H9 (cell line): ENCODE measurements at regions not wholly inside any gene's neighbourhood (a gene's known extent, or its start where the extent isn't known, plus 50 kb on each side); places are given as distances from the start of the nearest gene placed in this dataset.

Experiments
- DNase-seq: peaks from one replicate; pipeline ENCODE4 v3.0.0-alpha.2; 2017
- H2AFZ ChIP-seq: one replicate; pipeline ENCODE4 v1.6.1; 2013; ENCODE audit warnings: mild to moderate bottlenecking, low read length, control low read depth, moderate library complexity
- H2AK5ac ChIP-seq: 2 replicates; pipeline ENCODE4 v1.6.1; 2013; ENCODE audit warnings: low read length, control low read depth, mixed read lengths; ENCODE audit not compliant: insufficient read length
- H2BK120ac ChIP-seq: one replicate; pipeline ENCODE4 v1.6.1; 2013; ENCODE audit warnings: low read depth, mild to moderate bottlenecking, low read length, control low read depth, inconsistent platforms; ENCODE audit not compliant: poor library complexity, severe bottlenecking
- H2BK12ac ChIP-seq: 2 replicates; pipeline ENCODE4 v1.6.1; 2013; ENCODE audit warnings: low read length, control low read depth, mixed read lengths, low read depth; ENCODE audit not compliant: insufficient read length
- H2BK15ac ChIP-seq: 2 replicates; pipeline ENCODE4 v1.6.1; 2013; ENCODE audit warnings: low read depth, low read length, control low read depth
- H2BK20ac ChIP-seq: one replicate; pipeline ENCODE4 v1.6.1; 2013; ENCODE audit warnings: low read depth, mild to moderate bottlenecking, low read length, control low read depth, inconsistent platforms; ENCODE audit not compliant: poor library complexity, severe bottlenecking
- H2BK5ac ChIP-seq: 2 replicates; pipeline ENCODE4 v1.6.1; 2013; ENCODE audit warnings: low read length, control low read depth, mixed read lengths; ENCODE audit not compliant: insufficient read length
- H3K14ac ChIP-seq: 2 replicates; pipeline ENCODE4 v1.6.1; 2013; ENCODE audit warnings: low read length, control low read depth; ENCODE audit not compliant: insufficient read depth
- H3K18ac ChIP-seq: 2 replicates; pipeline ENCODE4 v1.6.1; 2013; ENCODE audit warnings: low read depth, mild to moderate bottlenecking, mixed read lengths, low read length, control low read depth; ENCODE audit not compliant: insufficient read length
- H3K23ac ChIP-seq: 2 replicates; pipeline ENCODE4 v1.6.1; 2013; ENCODE audit warnings: low read length, control low read depth, mixed read lengths, low read depth; ENCODE audit not compliant: insufficient read length
- H3K23me2 ChIP-seq: 2 replicates; pipeline ENCODE4 v1.6.1; 2013; ENCODE audit warnings: low read depth, mild to moderate bottlenecking, mixed read lengths, low read length, control low read depth; ENCODE audit not compliant: insufficient read length, poor library complexity, severe bottlenecking
- H3K27ac ChIP-seq: 2 replicates; pipeline ENCODE4 v1.5.1; 2013; ENCODE audit warnings: low read length, control low read depth, mixed read lengths, low read depth; ENCODE audit not compliant: insufficient read length
- H3K27me3 ChIP-seq: 2 replicates; pipeline ENCODE4 v1.6.1; 2013; ENCODE audit warnings: low read length, control low read depth, inconsistent platforms; ENCODE audit not compliant: insufficient read depth
- H3K4ac ChIP-seq: 2 replicates; pipeline ENCODE4 v1.6.1; 2013; ENCODE audit warnings: low read depth, mild to moderate bottlenecking, control low read depth, inconsistent platforms, low read length, moderate library complexity
- H3K4me1 ChIP-seq: 2 replicates; pipeline ENCODE4 v1.6.1; 2013; ENCODE audit warnings: low read length, control low read depth, inconsistent platforms; ENCODE audit not compliant: insufficient read depth
- H3K4me2 ChIP-seq: 2 replicates; pipeline ENCODE4 v1.6.1; 2013; ENCODE audit warnings: low read length, control low read depth, mixed read lengths; ENCODE audit not compliant: insufficient read length, insufficient read depth
- H3K56ac ChIP-seq: 2 replicates; pipeline ENCODE4 v1.6.1; 2013; ENCODE audit warnings: low read depth, mild to moderate bottlenecking, mixed read lengths, low read length, control low read depth; ENCODE audit not compliant: insufficient read length
- H3K79me1 ChIP-seq: 2 replicates; pipeline ENCODE4 v1.6.1; 2013; ENCODE audit warnings: low read depth, mild to moderate bottlenecking, moderate library complexity, low read length, control low read depth, inconsistent platforms; ENCODE audit not compliant: insufficient read depth, poor library complexity, severe bottlenecking
- H3K79me2 ChIP-seq: 2 replicates; pipeline ENCODE4 v1.6.1; 2013; ENCODE audit warnings: low read length, control low read depth, inconsistent platforms; ENCODE audit not compliant: insufficient read depth
- H3K9ac ChIP-seq: 2 replicates; pipeline ENCODE4 v1.6.1; 2013; ENCODE audit warnings: low read length, control low read depth, mixed read lengths; ENCODE audit not compliant: insufficient read length; ENCODE audit errors: extremely low read depth
- H3K9me3 ChIP-seq: one replicate; pipeline ENCODE4 v1.6.1; 2013; ENCODE audit warnings: low read depth, low read length, inconsistent platforms; ENCODE audit not compliant: control insufficient read depth
- H3T11ph ChIP-seq: one replicate; pipeline ENCODE4 v1.6.1; 2013; ENCODE audit warnings: mild to moderate bottlenecking, low read length, control low read depth, inconsistent platforms
- H4K20me1 ChIP-seq: one replicate; pipeline ENCODE4 v1.6.1; 2013; ENCODE audit not compliant: control insufficient read depth, insufficient read length, insufficient read depth
- H4K5ac ChIP-seq: 2 replicates; pipeline ENCODE4 v1.6.1; 2013; ENCODE audit warnings: low read depth, mild to moderate bottlenecking, mixed read lengths, low read length, control low read depth; ENCODE audit not compliant: insufficient read length
- H4K8ac ChIP-seq: replicated peaks from 2 replicates; pipeline ENCODE4 v1.6.1; 2013; ENCODE audit warnings: low read length, control low read depth, mixed read lengths, low read depth; ENCODE audit not compliant: insufficient read length
- H4K91ac ChIP-seq: 2 replicates; pipeline ENCODE4 v1.6.1; 2013; ENCODE audit warnings: low read depth, mild to moderate bottlenecking, moderate library complexity, mixed read lengths, low read length, control low read depth; ENCODE audit not compliant: insufficient read length
- H3K27ac Mint-ChIP-seq, 3 experiments: 2 replicates in 2 of 3; 3 replicates in 1 of 3; pipeline ENCODE4 v1.8.0; 2020 to 2021; ENCODE audit warnings: mixed read lengths in 3 of 3, mild to moderate bottlenecking in 1 of 3, moderate library complexity in 1 of 3
- H3K27me3 Mint-ChIP-seq: 2 replicates; pipeline ENCODE4 v1.8.0; 2021; ENCODE audit warnings: low read depth, mild to moderate bottlenecking, moderate library complexity, mixed read lengths
- H3K36me3 Mint-ChIP-seq, 3 experiments: 2 replicates in 2 of 3; 3 replicates in 1 of 3; pipeline ENCODE4 v1.8.0; 2020 to 2021; ENCODE audit warnings: low read depth in 3 of 3, mixed read lengths in 3 of 3; ENCODE audit not compliant: insufficient read depth in 1 of 3
- H3K4me1 Mint-ChIP-seq, 2 experiments: 2 replicates each; pipeline ENCODE4 v1.8.0; 2020; ENCODE audit warnings: mixed read lengths in 2 of 2
- H3K4me3 Mint-ChIP-seq, 2 experiments: 2 replicates in 1 of 2; 3 replicates in 1 of 2; pipeline ENCODE4 v1.8.0; 2020 to 2021; ENCODE audit warnings: mild to moderate bottlenecking in 2 of 2, mixed read lengths in 2 of 2, moderate library complexity in 1 of 2
- H3K9me3 Mint-ChIP-seq, 2 experiments: 2 replicates in 1 of 2; 3 replicates in 1 of 2; pipeline ENCODE4 v1.8.0; 2020; ENCODE audit warnings: mild to moderate bottlenecking in 2 of 2, mixed read lengths in 2 of 2, moderate library complexity in 1 of 2
- WGBS: extraction: QIAGEN DNeasy Blood & Tissue Kit; methylation state at CpG from one replicate; pipeline ENCODE4 v1.1.7; 2013; ENCODE audit warnings: missing lambda C conversion rate, low lambda C conversion rate, mixed read lengths; ENCODE audit not compliant: insufficient read length; ENCODE audit errors: extremely low coverage; 5-methylcytosine and 5-hydroxymethylcytosine counted together
- TF ChIP-seq, protein P1 (sequence below): fragments of 200-600 bp; sonication (generic); conservative IDR thresholded peaks from 3 replicates; pipeline ENCODE4 v1.8.0; 2021; ENCODE audit warnings: antibody characterized with exemption, mild to moderate bottlenecking

DNA sequence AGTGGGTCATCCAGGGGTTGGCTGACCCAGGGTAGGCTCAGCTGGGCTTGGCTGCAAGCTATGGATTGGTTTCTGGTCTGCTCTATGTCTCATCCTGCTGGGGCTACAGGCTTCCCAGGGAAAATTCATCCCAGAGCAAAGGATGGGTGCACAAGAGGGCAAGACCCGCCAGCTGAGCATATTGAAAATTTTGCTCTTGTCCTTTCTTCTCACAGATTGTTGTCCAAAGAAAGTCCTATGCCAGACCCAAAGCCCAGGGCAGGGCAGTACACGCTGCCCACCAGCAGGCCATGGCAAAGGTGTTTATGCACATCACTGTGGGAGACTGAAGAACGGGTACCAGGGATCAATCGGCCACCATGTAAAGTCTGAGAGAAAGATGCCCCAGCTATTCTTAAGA is 95.3 kb upstream of the PARP11 start:
- Mint-ChIP-seq H3K27ac (no peak overlapping the region), H3K27me3 (peaks cover 3% of the 10 kb centered on the region), H3K9me3 (no peaks in the 10 kb centered on the region), H3K36me3 (no peaks in the 10 kb centered on the region), H3K4me1 (peaks cover 14 to 18% of the 10 kb centered on the region in 2 experiments), H3K4me3 (no peak overlapping the region)
- no peak overlapping the region for H3K14ac ChIP-seq
- no peak overlapping the region for H4K91ac ChIP-seq
- TF ChIP-seq, protein P1, sequence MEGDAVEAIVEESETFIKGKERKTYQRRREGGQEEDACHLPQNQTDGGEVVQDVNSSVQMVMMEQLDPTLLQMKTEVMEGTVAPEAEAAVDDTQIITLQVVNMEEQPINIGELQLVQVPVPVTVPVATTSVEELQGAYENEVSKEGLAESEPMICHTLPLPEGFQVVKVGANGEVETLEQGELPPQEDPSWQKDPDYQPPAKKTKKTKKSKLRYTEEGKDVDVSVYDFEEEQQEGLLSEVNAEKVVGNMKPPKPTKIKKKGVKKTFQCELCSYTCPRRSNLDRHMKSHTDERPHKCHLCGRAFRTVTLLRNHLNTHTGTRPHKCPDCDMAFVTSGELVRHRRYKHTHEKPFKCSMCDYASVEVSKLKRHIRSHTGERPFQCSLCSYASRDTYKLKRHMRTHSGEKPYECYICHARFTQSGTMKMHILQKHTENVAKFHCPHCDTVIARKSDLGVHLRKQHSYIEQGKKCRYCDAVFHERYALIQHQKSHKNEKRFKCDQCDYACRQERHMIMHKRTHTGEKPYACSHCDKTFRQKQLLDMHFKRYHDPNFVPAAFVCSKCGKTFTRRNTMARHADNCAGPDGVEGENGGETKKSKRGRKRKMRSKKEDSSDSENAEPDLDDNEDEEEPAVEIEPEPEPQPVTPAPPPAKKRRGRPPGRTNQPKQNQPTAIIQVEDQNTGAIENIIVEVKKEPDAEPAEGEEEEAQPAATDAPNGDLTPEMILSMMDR, result no peak
- no peak overlapping the region for H3K18ac ChIP-seq
- no peak overlapping the region for H3T11ph ChIP-seq
- no peak overlapping the region for H3K27ac ChIP-seq
- H3K79me1 ChIP-seq, result no peaks in the 10 kb centered on the region
- no peak overlapping the region for H4K5ac ChIP-seq
- no peak overlapping the region for H2BK120ac ChIP-seq
- no peak overlapping the region for H2AFZ ChIP-seq
- no peaks in the 10 kb centered on the region for H3K23me2 ChIP-seq
- no peaks in the 10 kb centered on the region for H4K20me1 ChIP-seq
- no peak overlapping the region for H2BK20ac ChIP-seq
- H2AK5ac ChIP-seq, result no peak overlapping the region
- no peak overlapping the region for H2BK15ac ChIP-seq
- no peak overlapping the region for H2BK5ac ChIP-seq
- H3K9ac ChIP-seq, result no peak overlapping the region
- H3K4me2 ChIP-seq, result no peak overlapping the region
- no peaks in the 10 kb centered on the region for H3K27me3 ChIP-seq
- no peaks in the 10 kb centered on the region for H3K4me1 ChIP-seq
- no peak overlapping the region for H3K23ac ChIP-seq
- no peaks in the 10 kb centered on the region for H3K9me3 ChIP-seq
- H4K8ac ChIP-seq, result no peak overlapping the region
- no CpG with 5 or more reads among the region's 4 CpGs for WGBS
- no peak overlapping the region for H3K4ac ChIP-seq
- no peak overlapping the region for H3K56ac ChIP-seq
- no peak overlapping the region for H2BK12ac ChIP-seq
- no peaks in the 10 kb centered on the region for H3K79me2 ChIP-seq
- DNase-seq, result peak; percentile 22
